PFSK-1 (cell line): ENCODE measurements at regions not wholly inside any gene's neighbourhood (a gene's known extent, or its start where the extent isn't known, plus 50 kb on each side); places are given as distances from the start of the nearest gene placed in this dataset.

Experiments
- POLR2AphosphoS5 ChIP-seq: IDR thresholded peaks from 2 replicates; pipeline ENCODE4 v1.6.1; 2012; ENCODE audit warnings: low read depth, mild to moderate bottlenecking, control low read depth, low read length, moderate library complexity
- REST ChIP-seq, 2 experiments: IDR thresholded peaks; 2 replicates each; pipeline versions ENCODE4 v1.6.1 to v1.8.0; 2011 to 2012; ENCODE audit warnings: low read depth in 2 of 2, low read length in 2 of 2, control low read depth in 1 of 2, inconsistent platforms in 1 of 2, mild to moderate bottlenecking in 1 of 2, moderate library complexity in 1 of 2; ENCODE audit not compliant: insufficient read depth in 1 of 2
- SIN3A ChIP-seq: IDR thresholded peaks from 2 replicates; pipeline ENCODE4 v1.6.1; 2012; ENCODE audit warnings: mild to moderate bottlenecking, low read length, moderate library complexity, borderline replicate concordance; ENCODE audit not compliant: insufficient read depth

- no peak for TF ChIP-seq REST (IDR thresholded peaks at IDR 0.05; ENCODE audit: insufficient read depth in 1 of 2, low read depth in 2 of 2, low read length in 2 of 2)
- no peak for TF ChIP-seq POLR2AphosphoS5
- TF ChIP-seq SIN3A = no peak
These were observed 61.6 kb upstream of the LINC01488 start for GRCh38 chr11:69419662-69420395.
